A673 (cell line): ENCODE measurements at regions not wholly inside any gene's neighbourhood (a gene's known extent, or its start where the extent isn't known, plus 50 kb on each side); places are given as distances from the start of the nearest gene placed in this dataset.

Source experiments
- BruUV-seq: library from RNA; stranded (reverse); fragments of 400-500 nt; replicated peaks from 2 replicates; lab custom pipeline; 2021; lab: Mats Ljungman, UMichigan
- CTCF ChIA-PET: fragments of 300-600 bp; sonication (Branson Sonifier 250); formaldehyde crosslinking; loops from one replicate; lab custom pipeline; 2022; ENCODE audit warnings: antibody characterized with exemption; lab: Charles Lee
- POLR2A ChIA-PET: fragments of 300-600 bp; sonication (Branson Sonifier 250); formaldehyde crosslinking; loops from one replicate; lab custom pipeline; 2022; ENCODE audit warnings: antibody characterized with exemption; ENCODE audit not compliant: low non-redundant PET; lab: Charles Lee
- DNase-seq: peaks from one replicate; pipeline ENCODE4 v3.0.0-alpha.2; 2015; ENCODE audit warnings: low spot score
- H3K27ac ChIP-seq: fragments of 200-600 bp; sonication (generic); 2 replicates; pipeline ENCODE4 v1.5.1; 2016; ENCODE audit warnings: mixed run types, low read depth, mild to moderate bottlenecking, mixed read lengths, antibody characterized with exemption, low read length; ENCODE audit not compliant: poor library complexity, severe bottlenecking
- H3K27me3 ChIP-seq: fragments of 200-600 bp; sonication (generic); replicated peaks from 2 replicates; pipeline ENCODE4 v1.6.1; 2017; ENCODE audit warnings: mixed run types, low read depth, mild to moderate bottlenecking, mixed read lengths, antibody characterized with exemption, low read length; ENCODE audit not compliant: insufficient read depth, poor library complexity
- H3K36me3 ChIP-seq: fragments of 200-600 bp; sonication (generic); 2 replicates; pipeline ENCODE4 v1.6.1; 2016; ENCODE audit warnings: mixed run types, mild to moderate bottlenecking, mixed read lengths, antibody characterized with exemption, low read length; ENCODE audit not compliant: insufficient read depth, poor library complexity, severe bottlenecking
- H3K4me1 ChIP-seq: fragments of 200-600 bp; sonication (generic); 2 replicates; pipeline ENCODE4 v1.6.1; 2017; ENCODE audit warnings: mixed run types, mild to moderate bottlenecking, mixed read lengths, antibody characterized with exemption, low read length; ENCODE audit not compliant: insufficient read depth, poor library complexity, severe bottlenecking
- H3K4me3 ChIP-seq: fragments of 200-600 bp; sonication (generic); 2 replicates; pipeline ENCODE4 v1.5.1; 2016; ENCODE audit warnings: low read depth, mixed run types, mild to moderate bottlenecking, mixed read lengths, low read length; ENCODE audit not compliant: poor library complexity, severe bottlenecking
- H3K9me3 ChIP-seq: fragments of 200-600 bp; sonication (generic); 2 replicates; pipeline ENCODE4 v1.6.1; 2016; ENCODE audit warnings: mixed run types, low read depth, mild to moderate bottlenecking, mixed read lengths, antibody characterized with exemption, low read length; ENCODE audit not compliant: poor library complexity, severe bottlenecking
- CTCF ChIP-seq: fragments of 300-800, 200-600 bp; sonication (generic); conservative IDR thresholded peaks from 2 replicates; pipeline ENCODE4 v1.5.1; 2017; ENCODE audit warnings: low read depth, mild to moderate bottlenecking, antibody characterized with exemption, low read length, moderate library complexity, mixed read lengths
- EZH2 ChIP-seq: fragments of 200-600 bp; sonication (generic); IDR thresholded peaks from 2 replicates; pipeline ENCODE4 v1.6.1; 2017; ENCODE audit warnings: borderline replicate concordance, low read depth, mild to moderate bottlenecking, mixed read lengths, antibody characterized with exemption, low read length; ENCODE audit not compliant: poor library complexity, severe bottlenecking
- intact Hi-C: fragments of 100-400 bp; cut with micrococcal nuclease; formaldehyde crosslinking; loops from one replicate; pipeline ENCODE4 v1.10.0; 2022; ENCODE audit not compliant: unreplicated experiment

DNA sequence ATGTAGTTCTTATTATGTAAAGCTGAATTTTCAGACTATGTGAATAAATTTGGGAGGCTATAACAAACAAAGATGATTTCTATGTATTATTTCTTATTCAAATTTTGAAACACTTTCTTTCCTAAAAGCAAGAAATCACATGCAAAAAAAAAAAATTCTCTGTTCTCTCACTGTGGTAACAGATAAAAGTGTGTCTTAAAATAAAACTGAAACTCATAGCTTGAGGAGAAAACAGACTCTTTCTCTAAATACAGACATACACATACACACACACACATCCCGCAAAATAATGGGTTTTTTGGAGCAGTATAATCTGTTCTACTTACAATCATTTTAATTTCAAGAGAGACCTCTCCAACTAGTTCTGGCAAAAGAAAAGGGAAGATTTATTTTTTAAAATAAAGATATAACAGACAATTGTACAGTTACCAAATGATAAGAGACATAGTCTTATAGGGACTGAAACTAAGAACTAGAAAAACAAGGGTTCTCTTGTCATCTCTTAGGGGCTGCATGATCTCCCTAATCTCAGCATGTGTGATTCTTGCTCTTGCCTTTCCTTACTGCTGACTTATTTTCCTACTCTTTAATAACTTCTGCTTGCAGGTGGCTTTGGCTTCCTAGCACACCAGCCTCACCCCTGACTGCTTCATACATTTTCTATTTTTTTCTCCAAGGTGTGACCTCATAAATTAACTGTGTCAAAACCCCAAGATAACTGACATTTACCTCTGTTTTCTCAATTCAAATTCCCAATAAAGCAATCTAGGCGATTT lies 483.5 kb upstream of the POT1 start:
- Histone ChIP-seq H3K27ac (no peak overlapping the region), H3K4me3 (no peak overlapping the region), H3K9me3 (no peaks in the 10 kb centered on the region), H3K27me3 (no peaks in the 10 kb centered on the region), H3K4me1 (no peaks in the 10 kb centered on the region), H3K36me3 (no peaks in the 10 kb centered on the region)
- TF ChIP-seq CTCF (no peak), EZH2 (no peak)
- intact Hi-C loops = no loop called here
- DNase-seq = no peak
- ChIA-PET CTCF (no interaction called here), POLR2A (no interaction called here)
- no TSS peak for BruUV-seq

DNA sequence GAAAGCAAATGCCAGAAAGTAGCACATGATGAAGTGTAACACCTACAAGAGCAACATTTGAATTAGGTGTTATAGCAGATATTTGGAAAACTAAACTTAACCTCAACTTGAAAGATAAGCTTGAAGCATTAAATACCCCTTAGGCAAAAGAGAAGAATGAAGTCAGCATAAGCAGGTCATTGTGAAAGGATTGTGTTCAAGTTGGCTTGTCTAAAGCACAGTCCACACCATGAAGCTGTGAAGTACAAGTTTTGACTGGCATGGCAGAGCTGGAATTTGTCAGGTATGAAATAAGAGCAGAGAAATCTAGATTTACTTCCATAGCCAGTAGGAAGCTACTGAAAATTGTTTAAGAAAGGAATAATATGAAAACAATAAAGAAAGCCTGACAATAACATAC lies 480.3 kb upstream of the POT1 start:
- no TSS peak for BruUV-seq
- CTCF ChIA-PET = no interaction called here
- no peaks in the 10 kb centered on the region for H3K27me3 ChIP-seq
- intact Hi-C loops = no loop called here
- no peaks in the 10 kb centered on the region for H3K36me3 ChIP-seq
- no peak overlapping the region for H3K27ac ChIP-seq
- no peak for DNase-seq
- H3K4me3 ChIP-seq = no peak overlapping the region
- TF ChIP-seq CTCF (no peak), EZH2 (no peak)
- POLR2A ChIA-PET = no interaction called here
- no peaks in the 10 kb centered on the region for H3K4me1 ChIP-seq
- no peaks in the 10 kb centered on the region for H3K9me3 ChIP-seq

- POLR2A ChIA-PET = no interaction called here
- BruUV-seq = no TSS peak
- Histone ChIP-seq H3K27ac (no peak overlapping the region), H3K27me3 (no peaks in the 10 kb centered on the region), H3K36me3 (no peaks in the 10 kb centered on the region), H3K4me1 (no peaks in the 10 kb centered on the region), H3K9me3 (no peaks in the 10 kb centered on the region), H3K4me3 (no peak overlapping the region)
- TF ChIP-seq CTCF (no peak), EZH2 (no peak)
- CTCF ChIA-PET = no interaction called here
- DNase-seq = no peak
- intact Hi-C loops = no loop called here
These were observed 476.5 kb upstream of the POT1 start for GRCh38 chr7:125406111-125406510.
